ENCODE measurements at regions not wholly inside any gene's neighbourhood (a gene's known extent, or its start where the extent isn't known, plus 50 kb on each side); places are given as distances from the start of the nearest gene placed in this dataset.

- no peak for TF ChIP-seq JUN (CRISPR knock-in tag; IDR thresholded peaks at IDR 0.05)
- no peak for TF ChIP-seq PCBP2 (optimal IDR thresholded peaks at IDR 0.05; ENCODE audit: low read depth, low read length, poor library complexity, severe bottlenecking)
- TF ChIP-seq TEAD2 (CRISPR knock-in tag; IDR thresholded peaks at IDR 0.05) = no peak
- no peak for TF ChIP-seq POLR2A (IDR thresholded peaks at IDR 0.05; ENCODE audit: insufficient read depth in 1 of 2, low read depth in 2 of 2, low read length in 2 of 2)
- TF ChIP-seq JUND (CRISPR knock-in tag; IDR thresholded peaks at IDR 0.05) = no peak
- no peak for TF ChIP-seq FOXK2 (IDR thresholded peaks at IDR 0.05)
- no peak for TF ChIP-seq PTBP1 (IDR thresholded peaks at IDR 0.05; ENCODE audit: low read depth, low read length, poor library complexity, severe bottlenecking)
- TF ChIP-seq SRSF1 (optimal IDR thresholded peaks at IDR 0.05; ENCODE audit: low read depth, low read length) = no peak
- no peak for TF ChIP-seq RFX5 (IDR thresholded peaks at IDR 0.05; ENCODE audit: low read depth, low read length)
- no peak for TF ChIP-seq ERF (CRISPR knock-in tag; IDR thresholded peaks at IDR 0.05)
- no peak for TF ChIP-seq KDM4B (CRISPR knock-in tag; IDR thresholded peaks at IDR 0.05)
Observed at GRCh38 chr6:165715428-165715827, 52.4 kb upstream of the PDE10A start.
